C4-2B (cell line): ENCODE measurements at regions not wholly inside any gene's neighbourhood (a gene's known extent, or its start where the extent isn't known, plus 50 kb on each side); places are given as distances from the start of the nearest gene placed in this dataset.

ENCODE experiments used
- CTCF ChIP-seq: fragments of 450-650 bp; conservative IDR thresholded peaks from 2 replicates; pipeline ENCODE4 v1.5.1; 2017; ENCODE audit warnings: mild to moderate bottlenecking
- ZFX ChIP-seq: fragments of 450-650 bp; IDR thresholded peaks from 2 replicates; pipeline ENCODE4 v1.6.1; 2017

- TF ChIP-seq CTCF (no peak), ZFX (no peak)
Measured at GRCh38 chr15:70327328-70327855, 229.7 kb upstream of the TLE3 start.
